CD14-positive monocyte (primary cell): ENCODE measurements at regions not wholly inside any gene's neighbourhood (a gene's known extent, or its start where the extent isn't known, plus 50 kb on each side); places are given as distances from the start of the nearest gene placed in this dataset.
A peak's percentile ranks its signal among the peaks of the same experiment; 100 is the strongest.
"Not testable (repeated sequence)": the region's sequence is repeated elsewhere in the genome, so short reads cannot be mapped to it uniquely, and the experiment has no call there.

Source experiments
- DNase-seq, 3 donors: peaks; one replicate each; pipeline ENCODE4 v3.0.0-alpha.2; 2011 to 2022
- H2AFZ ChIP-seq: 2 replicates; pipeline ENCODE4 v1.6.0; 2012; ENCODE audit warnings: mild to moderate bottlenecking, low read depth, low read length, inconsistent platforms; ENCODE audit not compliant: insufficient read depth, poor library complexity, severe bottlenecking
- H3K27ac ChIP-seq, 2 donors: 1 replicate in 1 of 2; 2 replicates in 1 of 2; pipeline ENCODE4 v1.5.1; 2012 to 2013; ENCODE audit warnings: low read length in 2 of 2, control low read depth in 1 of 2, inconsistent platforms in 1 of 2, low read depth in 1 of 2, mild to moderate bottlenecking in 1 of 2
- H3K27me3 ChIP-seq, 2 donors: one replicate each; pipeline versions ENCODE4 v1.6.0 to v1.6.1; 2011 to 2013; ENCODE audit warnings: low read length in 2 of 2; ENCODE audit not compliant: control insufficient read depth in 2 of 2, insufficient read depth in 2 of 2
- H3K36me3 ChIP-seq, 2 donors: replicated peaks in 1 of 2; 1 replicate in 1 of 2; 2 replicates in 1 of 2; pipeline versions ENCODE4 v1.5.1 to v1.6.1; 2012 to 2013; ENCODE audit warnings: low read length in 2 of 2, control low read depth in 1 of 2, inconsistent platforms in 1 of 2, mild to moderate bottlenecking in 1 of 2; ENCODE audit not compliant: insufficient read depth in 2 of 2, control insufficient read depth in 1 of 2
- H3K4me1 ChIP-seq, 2 donors: 1 replicate in 1 of 2; 2 replicates in 1 of 2; pipeline versions ENCODE4 v1.5.1 to v1.6.1; 2012 to 2013; ENCODE audit warnings: low read length in 2 of 2, control low read depth in 1 of 2, inconsistent platforms in 1 of 2, mild to moderate bottlenecking in 1 of 2, moderate library complexity in 1 of 2; ENCODE audit not compliant: insufficient read depth in 2 of 2, control insufficient read depth in 1 of 2
- H3K4me2 ChIP-seq: replicated peaks from 2 replicates; pipeline ENCODE3; 2012; ENCODE audit warnings: low read length, moderate library complexity, mild to moderate bottlenecking; ENCODE audit not compliant: poor library complexity, severe bottlenecking; ENCODE audit errors: extremely low read depth
- H3K4me3 ChIP-seq, 3 experiments: fragments of 200-600 bp in 1 of 3; sonication (generic) in 1 of 3; replicated peaks in 1 of 3; 1 replicate in 2 of 3; 2 replicates in 1 of 3; pipeline ENCODE4 v1.5.1; 2011 to 2013; ENCODE audit warnings: low read length in 3 of 3, mild to moderate bottlenecking in 3 of 3, control low read depth in 2 of 3, low read depth in 2 of 3, inconsistent platforms in 1 of 3, moderate library complexity in 1 of 3
- H3K79me2 ChIP-seq: 2 replicates; pipeline ENCODE4 v1.6.0; 2012; ENCODE audit warnings: mild to moderate bottlenecking, control low read depth, inconsistent platforms, low read length, moderate library complexity; ENCODE audit not compliant: insufficient read depth
- H3K9ac ChIP-seq: 2 replicates; pipeline ENCODE4 v1.6.0; 2017; ENCODE audit warnings: low read length, mild to moderate bottlenecking; ENCODE audit not compliant: insufficient read depth, poor library complexity, severe bottlenecking
- H3K9me3 ChIP-seq, 2 donors: replicated peaks in 1 of 2; 1 replicate in 1 of 2; 2 replicates in 1 of 2; pipeline versions ENCODE4 v1.5.1 to v1.6.1; 2012 to 2013; ENCODE audit warnings: low read length in 2 of 2, control low read depth in 1 of 2; ENCODE audit not compliant: control insufficient read depth in 1 of 2, insufficient read depth in 1 of 2
- H4K20me1 ChIP-seq: 2 replicates; pipeline ENCODE4 v1.6.0; 2012; ENCODE audit warnings: mild to moderate bottlenecking, low read length, control low read depth, moderate library complexity; ENCODE audit not compliant: insufficient read depth
- H3K27ac Mint-ChIP-seq, 7 donors: one replicate each; pipeline ENCODE4 v1.8.0; 2020; ENCODE audit warnings: mild to moderate bottlenecking in 7 of 7, mixed read lengths in 7 of 7, moderate library complexity in 6 of 7, inconsistent platforms in 2 of 7
- H3K27me3 Mint-ChIP-seq, 3 donors: one replicate each; pipeline ENCODE4 v1.8.0; 2021 to 2022; ENCODE audit warnings: low read depth in 3 of 3, mild to moderate bottlenecking in 3 of 3, mixed read lengths in 3 of 3, moderate library complexity in 3 of 3, inconsistent platforms in 1 of 3
- H3K36me3 Mint-ChIP-seq, 2 donors: one replicate each; pipeline ENCODE4 v1.8.0; 2020; ENCODE audit warnings: mixed read lengths in 2 of 2, inconsistent platforms in 1 of 2, mild to moderate bottlenecking in 1 of 2
- H3K4me1 Mint-ChIP-seq: one replicate; pipeline ENCODE4 v1.8.0; 2020; ENCODE audit warnings: mild to moderate bottlenecking, mixed read lengths
- H3K4me3 Mint-ChIP-seq, 2 donors: one replicate each; pipeline ENCODE4 v1.8.0; 2020; ENCODE audit warnings: mild to moderate bottlenecking in 2 of 2, mixed read lengths in 2 of 2, moderate library complexity in 1 of 2
- H3K9me3 Mint-ChIP-seq, 7 donors: one replicate each; pipeline ENCODE4 v1.8.0; 2020 to 2022; ENCODE audit warnings: mixed read lengths in 7 of 7, mild to moderate bottlenecking in 6 of 7, moderate library complexity in 6 of 7, inconsistent platforms in 2 of 7
- CTCF ChIP-seq: fragments of 200-600 bp; IDR thresholded peaks from one replicate; pipeline ENCODE4 v1.8.0; 2022; ENCODE audit warnings: antibody characterized with exemption, mild to moderate bottlenecking
- intact Hi-C, 2 donors: fragments of 100-400 bp; cut with micrococcal nuclease; formaldehyde crosslinking; loops; one replicate each; pipeline versions ENCODE4 v1.15.0 to v1.15.1; 2023

GRCh38 chr7:84855758-84856157 is 331.1 kb downstream of the SEMA3D start:
- Histone ChIP-seq H3K9ac (no peak overlapping the region), H3K27me3 (no peaks in the 10 kb centered on the region), H3K79me2 (no peaks in the 10 kb centered on the region), H3K36me3 (no peaks in the 10 kb centered on the region), H3K9me3 (peaks cover 0 to 3% of the 10 kb centered on the region in 2 donors), H3K4me3 (no peak overlapping the region), H3K4me1 (no peaks in the 10 kb centered on the region), H2AFZ (no peak overlapping the region), H3K27ac (no peak overlapping the region), H4K20me1 (no peaks in the 10 kb centered on the region), H3K4me2 (no peak overlapping the region)
- Mint-ChIP-seq H3K9me3 (peaks cover 3 to 12% (median 9%) of the 10 kb centered on the region in 7 donors), H3K27ac (no peak overlapping the region), H3K27me3 (no peaks in the 10 kb centered on the region), H3K4me3 (no peak overlapping the region), H3K36me3 (no peaks in the 10 kb centered on the region), H3K4me1 (no peaks in the 10 kb centered on the region)
- intact Hi-C loops: no loop called here
- no peak for TF ChIP-seq CTCF
- DNase-seq: no peak

- H3K9ac ChIP-seq, H4K20me1 ChIP-seq, H3K4me3 ChIP-seq, H3K79me2 ChIP-seq, intact Hi-C loops, H2AFZ ChIP-seq, H3K4me2 ChIP-seq, H3K27me3 ChIP-seq, H3K27me3 Mint-ChIP-seq, H3K4me1 ChIP-seq, H3K27ac ChIP-seq, H3K4me3 Mint-ChIP-seq, H3K36me3 Mint-ChIP-seq, DNase-seq, H3K36me3 ChIP-seq, H3K4me1 Mint-ChIP-seq, H3K9me3 ChIP-seq: not testable (repeated sequence)
- peaks cover 0 to 10% (median 4%) of the 10 kb centered on the region in 7 donors for H3K9me3 Mint-ChIP-seq
- peak overlapping the region in 1 of 7 donors; percentile 29 for H3K27ac Mint-ChIP-seq
These were observed 337.9 kb downstream of the SEMA3D start for GRCh38 chr7:84848974-84849372.
